Activated CD4-positive, alpha-beta T cell treated with anti-CD3 and anti-CD28 coated beads, Interleukin-2, amount 50 U/mL, for 16 hours (primary cell): ENCODE measurements at regions not wholly inside any gene's neighbourhood (a gene's known extent, or its start where the extent isn't known, plus 50 kb on each side); places are given as distances from the start of the nearest gene placed in this dataset.
"Not testable (repeated sequence)": the region's sequence is repeated elsewhere in the genome, so short reads cannot be mapped to it uniquely, and the experiment has no call there.

Experiments
- DNase-seq: peaks from one replicate; pipeline ENCODE4 v3.0.0-alpha.2; 2020

GRCh38 chr15:20148679-20149078 lies 392.9 kb downstream of the GOLGA6L6 start:
- not testable (repeated sequence) for DNase-seq

GRCh38 chr15:20148008-20148407 lies 393.6 kb downstream of the GOLGA6L6 start:
- DNase-seq = not testable (repeated sequence)

- not testable (repeated sequence) for DNase-seq
Observed at GRCh38 chr15:20144333-20145036, 397.1 kb downstream of the GOLGA6L6 start.

GRCh38 chr15:20142906-20143305 lies 398.7 kb downstream of the GOLGA6L6 start:
- DNase-seq = not testable (repeated sequence)

GRCh38 chr15:20142410-20142809 lies 399.2 kb downstream of the GOLGA6L6 start:
- not testable (repeated sequence) for DNase-seq

GRCh38 chr15:20124668-20125067 lies 416.9 kb downstream of the GOLGA6L6 start:
- DNase-seq = not testable (repeated sequence)

GRCh38 chr15:20106026-20106425 lies 435.6 kb downstream of the GOLGA6L6 start:
- no peak for DNase-seq

- DNase-seq = not testable (repeated sequence)
Observed at GRCh38 chr15:20105011-20105990, 436.3 kb downstream of the GOLGA6L6 start.

- DNase-seq = not testable (repeated sequence)
Observed at GRCh38 chr15:20104551-20104950, 437.0 kb downstream of the GOLGA6L6 start.

GRCh38 chr15:20102862-20103261 lies 438.7 kb downstream of the GOLGA6L6 start:
- DNase-seq = not testable (repeated sequence)

GRCh38 chr15:20102209-20102608 lies 439.4 kb downstream of the GOLGA6L6 start:
- not testable (repeated sequence) for DNase-seq

GRCh38 chr15:20101281-20101680 lies 440.3 kb downstream of the GOLGA6L6 start:
- DNase-seq = not testable (repeated sequence)

- not testable (repeated sequence) for DNase-seq
Observed at GRCh38 chr15:20100604-20101270, 440.9 kb downstream of the GOLGA6L6 start.

GRCh38 chr15:20095699-20096303 lies 445.8 kb downstream of the GOLGA6L6 start:
- not testable (repeated sequence) for DNase-seq

GRCh38 chr15:20089541-20089940 lies 452.1 kb downstream of the GOLGA6L6 start:
- DNase-seq = not testable (repeated sequence)

- DNase-seq = not testable (repeated sequence)
Observed at GRCh38 chr15:20084026-20084425, 457.6 kb downstream of the GOLGA6L6 start.

- not testable (repeated sequence) for DNase-seq
Observed at GRCh38 chr15:20074082-20074481, 467.5 kb downstream of the GOLGA6L6 start.

- DNase-seq = not testable (repeated sequence)
Observed at GRCh38 chr15:20069043-20069442, 472.6 kb downstream of the GOLGA6L6 start.

GRCh38 chr15:20066173-20066572 lies 475.4 kb downstream of the GOLGA6L6 start:
- DNase-seq = not testable (repeated sequence)

- not testable (repeated sequence) for DNase-seq
Observed at GRCh38 chr15:20065508-20065907, 476.1 kb downstream of the GOLGA6L6 start.

GRCh38 chr15:20063167-20063566 lies 478.4 kb downstream of the GOLGA6L6 start:
- DNase-seq = not testable (repeated sequence)

GRCh38 chr15:20060838-20061237 lies 480.8 kb downstream of the GOLGA6L6 start:
- not testable (repeated sequence) for DNase-seq
